Astrocyte (in vitro differentiated cells and primary cell): ENCODE measurements at regions not wholly inside any gene's neighbourhood (a gene's known extent, or its start where the extent isn't known, plus 50 kb on each side); places are given as distances from the start of the nearest gene placed in this dataset.
A peak's percentile ranks its signal among the peaks of the same experiment; 100 is the strongest.

Experiments
- DNase-seq: peaks from one replicate; pipeline ENCODE4 v3.0.0-alpha.2; 2010; ENCODE audit warnings: low read depth
- FAIRE-seq: peaks from 2 replicates; lab custom pipeline; 2011; peaks lifted over from hg19 to GRCh38; lab: Jason Lieb, UNC
- H2AFZ ChIP-seq: 2 replicates; pipeline ENCODE4 v1.6.0; 2012; ENCODE audit warnings: low read depth, low read length, inconsistent platforms
- H3K27ac ChIP-seq: 2 replicates; pipeline ENCODE4 v1.5.1; 2011; ENCODE audit warnings: low read depth, low read length, inconsistent platforms
- H3K27me3 ChIP-seq: 2 replicates; pipeline ENCODE4 v1.6.0; 2011; ENCODE audit warnings: low read length, inconsistent platforms; ENCODE audit not compliant: insufficient read depth
- H3K36me3 ChIP-seq: 2 replicates; pipeline ENCODE4 v1.5.1; 2011; ENCODE audit warnings: low read length, inconsistent platforms; ENCODE audit not compliant: insufficient read depth
- H3K4me1 ChIP-seq: 2 replicates; pipeline ENCODE4 v1.5.1; 2011; ENCODE audit warnings: low read length, inconsistent platforms; ENCODE audit not compliant: insufficient read depth
- H3K4me2 ChIP-seq: 2 replicates; pipeline ENCODE4 v1.6.0; 2012; ENCODE audit warnings: low read length, inconsistent platforms
- H3K4me3 ChIP-seq: 2 replicates; pipeline ENCODE4 v1.5.1; 2011; ENCODE audit warnings: low read depth, mild to moderate bottlenecking, low read length, inconsistent platforms; ENCODE audit not compliant: insufficient read depth
- H3K79me2 ChIP-seq: 2 replicates; pipeline ENCODE4 v1.6.0; 2012; ENCODE audit warnings: mild to moderate bottlenecking, low read length, inconsistent platforms; ENCODE audit not compliant: insufficient read depth
- H3K9ac ChIP-seq: 2 replicates; pipeline ENCODE4 v1.6.0; 2012; ENCODE audit warnings: mild to moderate bottlenecking, low read length, inconsistent platforms
- H3K9me3 ChIP-seq: 2 replicates; pipeline ENCODE4 v1.5.1; 2012; ENCODE audit warnings: low read depth, mild to moderate bottlenecking, low read length, inconsistent platforms; ENCODE audit not compliant: insufficient read depth
- H4K20me1 ChIP-seq: 2 replicates; pipeline ENCODE4 v1.6.0; 2012; ENCODE audit warnings: low read length, inconsistent platforms; ENCODE audit not compliant: insufficient read depth
- H3K27ac Mint-ChIP-seq: one replicate; pipeline ENCODE4 v1.8.0; 2021; ENCODE audit warnings: mild to moderate bottlenecking, mixed read lengths; ENCODE audit not compliant: unreplicated experiment
- H3K27me3 Mint-ChIP-seq: one replicate; pipeline ENCODE4 v1.8.0; 2021; ENCODE audit warnings: low read depth, mixed read lengths; ENCODE audit not compliant: unreplicated experiment
- H3K36me3 Mint-ChIP-seq: one replicate; pipeline ENCODE4 v1.8.0; 2021; ENCODE audit warnings: low read depth, mixed read lengths; ENCODE audit not compliant: unreplicated experiment
- H3K4me1 Mint-ChIP-seq: one replicate; pipeline ENCODE4 v1.8.0; 2021; ENCODE audit warnings: low read depth, mixed read lengths; ENCODE audit not compliant: unreplicated experiment
- H3K4me3 Mint-ChIP-seq: one replicate; pipeline ENCODE4 v1.8.0; 2021; ENCODE audit warnings: mild to moderate bottlenecking, moderate library complexity, mixed read lengths; ENCODE audit not compliant: unreplicated experiment
- H3K9me3 Mint-ChIP-seq: one replicate; pipeline ENCODE4 v1.8.0; 2021; ENCODE audit warnings: mild to moderate bottlenecking, mixed read lengths; ENCODE audit not compliant: unreplicated experiment
- CTCF ChIP-seq: IDR thresholded peaks from 2 replicates; pipeline ENCODE4 v1.5.1; 2011; ENCODE audit warnings: low read depth, mild to moderate bottlenecking, inconsistent platforms, low read length, moderate library complexity; ENCODE audit not compliant: insufficient read depth
- EZH2 ChIP-seq: IDR thresholded peaks from 2 replicates; pipeline ENCODE4 v1.6.1; 2012; ENCODE audit warnings: mild to moderate bottlenecking, low read length, inconsistent platforms; ENCODE audit not compliant: insufficient read depth

- no peaks in the 10 kb centered on the region for H3K4me1 ChIP-seq
- no peaks in the 10 kb centered on the region for H3K27me3 ChIP-seq
- no peaks in the 10 kb centered on the region for H4K20me1 ChIP-seq
- Mint-ChIP-seq H3K4me1 (peaks cover 3% of the 10 kb centered on the region), H3K27ac (no peak overlapping the region), H3K9me3 (no peaks in the 10 kb centered on the region), H3K27me3 (no peaks in the 10 kb centered on the region), H3K4me3 (no peak overlapping the region), H3K36me3 (no peaks in the 10 kb centered on the region)
- no peak overlapping the region for H3K9ac ChIP-seq
- no peak overlapping the region for H3K27ac ChIP-seq
- H3K4me2 ChIP-seq: no peak overlapping the region
- FAIRE-seq (no peak), DNase-seq (no peak)
- no peaks in the 10 kb centered on the region for H3K79me2 ChIP-seq
- no peak overlapping the region for H3K4me3 ChIP-seq
- H3K9me3 ChIP-seq: no peaks in the 10 kb centered on the region
- no peak overlapping the region for H2AFZ ChIP-seq
- TF ChIP-seq CTCF (no peak), EZH2 (no peak)
- H3K36me3 ChIP-seq: no peaks in the 10 kb centered on the region
Measured at GRCh38 chr15:61331019-61331418, 101.9 kb upstream of the RORA start.

GRCh38 chr15:61327019-61327631 lies 98.0 kb upstream of the RORA start:
- no peaks in the 10 kb centered on the region for H4K20me1 ChIP-seq
- no peaks in the 10 kb centered on the region for H3K79me2 ChIP-seq
- no peaks in the 10 kb centered on the region for H3K4me1 ChIP-seq
- Mint-ChIP-seq H3K4me1 (peaks cover 3% of the 10 kb centered on the region), H3K36me3 (no peaks in the 10 kb centered on the region), H3K9me3 (no peaks in the 10 kb centered on the region), H3K27ac (no peak overlapping the region), H3K4me3 (no peak overlapping the region), H3K27me3 (peaks cover 2% of the 10 kb centered on the region)
- H2AFZ ChIP-seq: peak overlapping the region; percentile 47
- no peaks in the 10 kb centered on the region for H3K27me3 ChIP-seq
- no peak for TF ChIP-seq CTCF
- no peak for TF ChIP-seq EZH2
- H3K27ac ChIP-seq: no peak overlapping the region
- H3K9ac ChIP-seq: no peak overlapping the region
- H3K36me3 ChIP-seq: no peaks in the 10 kb centered on the region
- no peaks in the 10 kb centered on the region for H3K9me3 ChIP-seq
- H3K4me2 ChIP-seq: no peak overlapping the region
- FAIRE-seq (no peak), DNase-seq (no peak)
- H3K4me3 ChIP-seq: no peak overlapping the region

GRCh38 chr15:61319892-61320291 lies 90.8 kb upstream of the RORA start:
- no peaks in the 10 kb centered on the region for H3K27me3 ChIP-seq
- no peak for FAIRE-seq
- H3K9ac ChIP-seq: no peak overlapping the region
- H3K4me2 ChIP-seq: no peak overlapping the region
- no peak overlapping the region for H3K27ac Mint-ChIP-seq
- H3K36me3 Mint-ChIP-seq: no peaks in the 10 kb centered on the region
- no peaks in the 10 kb centered on the region for H3K79me2 ChIP-seq
- H3K9me3 Mint-ChIP-seq: no peaks in the 10 kb centered on the region
- H3K4me3 Mint-ChIP-seq: no peak overlapping the region
- no peaks in the 10 kb centered on the region for H3K36me3 ChIP-seq
- DNase-seq: no peak
- peaks cover 11% of the 10 kb centered on the region for H3K27me3 Mint-ChIP-seq
- no peaks in the 10 kb centered on the region for H3K9me3 ChIP-seq
- no peak overlapping the region for H3K4me3 ChIP-seq
- H3K27ac ChIP-seq: no peak overlapping the region
- no peaks in the 10 kb centered on the region for H4K20me1 ChIP-seq
- TF ChIP-seq EZH2 (no peak), CTCF (no peak)
- no peaks in the 10 kb centered on the region for H3K4me1 Mint-ChIP-seq
- no peaks in the 10 kb centered on the region for H3K4me1 ChIP-seq
- H2AFZ ChIP-seq: no peak overlapping the region
